ENCODE measurements at regions not wholly inside any gene's neighbourhood (a gene's known extent, or its start where the extent isn't known, plus 50 kb on each side); places are given as distances from the start of the nearest gene placed in this dataset.

- DNase-seq = no peak
These were observed 525.9 kb upstream of the TMPO start for GRCh38 chr12:97989366-97989940.

- DNase-seq = no peak
These were observed 520.5 kb upstream of the TMPO start for GRCh38 chr12:97994746-97995484.

GRCh38 chr12:97995559-97995958, 519.8 kb upstream of the TMPO start:
- DNase-seq = no peak

GRCh38 chr12:98001430-98001829, 514.0 kb upstream of the TMPO start:
- DNase-seq = no peak

GRCh38 chr12:98002887-98003493, 512.4 kb upstream of the TMPO start:
- DNase-seq = no peak

GRCh38 chr12:98007963-98008362, 507.4 kb upstream of the TMPO start:
- DNase-seq = no peak

- no peak for DNase-seq
These were observed 501.8 kb upstream of the TMPO start for GRCh38 chr12:98013560-98013959.

- DNase-seq = no peak
These were observed 496.6 kb upstream of the TMPO start for GRCh38 chr12:98018836-98019235.

GRCh38 chr12:98020376-98020775, 495.0 kb upstream of the TMPO start:
- DNase-seq = no peak

GRCh38 chr12:98022961-98023360, 492.4 kb upstream of the TMPO start:
- DNase-seq = no peak

- DNase-seq = no peak
These were observed 477.8 kb upstream of the TMPO start for GRCh38 chr12:98037401-98038140.

- no peak for DNase-seq
These were observed 472.7 kb upstream of the TMPO start for GRCh38 chr12:98042668-98043067.

- DNase-seq = no peak
These were observed 470.0 kb upstream of the TMPO start for GRCh38 chr12:98045395-98045794.

GRCh38 chr12:98048326-98048725, 467.1 kb upstream of the TMPO start:
- no peak for DNase-seq

- DNase-seq = no peak
These were observed 462.2 kb upstream of the TMPO start for GRCh38 chr12:98053202-98053601.

GRCh38 chr12:98057701-98058100, 457.7 kb upstream of the TMPO start:
- no peak for DNase-seq

GRCh38 chr12:98058213-98058612, 457.2 kb upstream of the TMPO start:
- DNase-seq = no peak

GRCh38 chr12:98058838-98059237, 456.6 kb upstream of the TMPO start:
- DNase-seq = no peak

- DNase-seq = no peak
These were observed 455.6 kb upstream of the TMPO start for GRCh38 chr12:98059659-98060343.

GRCh38 chr12:98060411-98060810, 455.0 kb upstream of the TMPO start:
- DNase-seq = no peak

GRCh38 chr12:98062464-98063245, 452.7 kb upstream of the TMPO start:
- DNase-seq = no peak

GRCh38 chr12:98064501-98064900, 450.9 kb upstream of the TMPO start:
- no peak for DNase-seq

Data from CD4-positive, alpha-beta T cell treated with Interleukin-4 for 4 hours (primary cell).